HUES6 (cell line): ENCODE measurements at regions not wholly inside any gene's neighbourhood (a gene's known extent, or its start where the extent isn't known, plus 50 kb on each side); places are given as distances from the start of the nearest gene placed in this dataset.

Experiments
- H3K27ac ChIP-seq: 2 replicates; pipeline ENCODE4 v1.7.0; 2013; ENCODE audit warnings: low read depth, mild to moderate bottlenecking, low read length, inconsistent platforms
- H3K27me3 ChIP-seq: 2 replicates; pipeline ENCODE4 v1.6.1; 2013; ENCODE audit warnings: low read length; ENCODE audit not compliant: control insufficient read depth, insufficient read depth
- H3K36me3 ChIP-seq: 2 replicates; pipeline ENCODE4 v1.6.1; 2013; ENCODE audit warnings: low read length; ENCODE audit not compliant: control insufficient read depth, insufficient read depth
- H3K4me1 ChIP-seq: 2 replicates; pipeline ENCODE4 v1.6.1; 2013; ENCODE audit warnings: low read length; ENCODE audit not compliant: control insufficient read depth, insufficient read depth
- H3K4me3 ChIP-seq: 2 replicates; pipeline ENCODE4 v1.5.1; 2013; ENCODE audit warnings: low read depth, low read length
- H3K9ac ChIP-seq: one replicate; pipeline ENCODE4 v1.6.1; 2013; ENCODE audit warnings: mild to moderate bottlenecking, low read length
- H3K9me3 ChIP-seq: 2 replicates; pipeline ENCODE4 v1.6.1; 2013; ENCODE audit warnings: low read depth, low read length; ENCODE audit not compliant: control insufficient read depth, insufficient read depth

- H3K4me3 ChIP-seq = no peak overlapping the region
- no peaks in the 10 kb centered on the region for H3K4me1 ChIP-seq
- no peak overlapping the region for H3K27ac ChIP-seq
- H3K27me3 ChIP-seq = no peaks in the 10 kb centered on the region
- H3K36me3 ChIP-seq = no peaks in the 10 kb centered on the region
- no peaks in the 10 kb centered on the region for H3K9me3 ChIP-seq
- H3K9ac ChIP-seq = no peak overlapping the region
Measured at GRCh38 chr4:59848457-59848856, 1351.7 kb upstream of the ADGRL3 start.

- Histone ChIP-seq H3K36me3 (no peaks in the 10 kb centered on the region), H3K4me3 (no peak overlapping the region), H3K9ac (no peak overlapping the region), H3K9me3 (no peaks in the 10 kb centered on the region), H3K27me3 (no peaks in the 10 kb centered on the region), H3K27ac (no peak overlapping the region), H3K4me1 (no peaks in the 10 kb centered on the region)
Measured at GRCh38 chr4:59855630-59856352, 1344.3 kb upstream of the ADGRL3 start.

GRCh38 chr4:59869056-59869455, 1331.1 kb upstream of the ADGRL3 start:
- Histone ChIP-seq H3K4me1 (no peaks in the 10 kb centered on the region), H3K4me3 (no peak overlapping the region), H3K9ac (no peak overlapping the region), H3K27ac (no peak overlapping the region), H3K36me3 (no peaks in the 10 kb centered on the region), H3K9me3 (no peaks in the 10 kb centered on the region), H3K27me3 (no peaks in the 10 kb centered on the region)

DNA sequence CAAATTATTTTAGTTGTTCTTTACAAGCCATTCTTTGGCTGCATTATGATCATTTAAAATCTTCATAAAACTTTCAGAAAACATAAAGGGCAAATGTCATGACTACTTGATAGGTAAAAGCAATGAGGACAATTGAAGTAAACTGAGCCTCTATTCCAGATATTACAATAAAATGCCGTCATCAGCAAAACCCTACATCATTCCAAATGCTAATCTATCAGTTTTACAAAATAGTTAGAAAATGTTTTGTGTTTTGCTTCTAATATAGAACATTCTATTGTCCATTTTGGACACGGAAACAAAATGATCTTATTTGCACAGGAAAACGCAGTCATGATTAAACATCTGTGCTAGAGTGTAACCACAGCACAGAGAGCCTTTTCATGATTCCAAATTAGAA, 1330.6 kb upstream of the ADGRL3 start:
- Histone ChIP-seq H3K27ac (no peak overlapping the region), H3K4me1 (no peaks in the 10 kb centered on the region), H3K36me3 (no peaks in the 10 kb centered on the region), H3K9ac (no peak overlapping the region), H3K9me3 (no peaks in the 10 kb centered on the region), H3K4me3 (no peak overlapping the region), H3K27me3 (no peaks in the 10 kb centered on the region)

DNA sequence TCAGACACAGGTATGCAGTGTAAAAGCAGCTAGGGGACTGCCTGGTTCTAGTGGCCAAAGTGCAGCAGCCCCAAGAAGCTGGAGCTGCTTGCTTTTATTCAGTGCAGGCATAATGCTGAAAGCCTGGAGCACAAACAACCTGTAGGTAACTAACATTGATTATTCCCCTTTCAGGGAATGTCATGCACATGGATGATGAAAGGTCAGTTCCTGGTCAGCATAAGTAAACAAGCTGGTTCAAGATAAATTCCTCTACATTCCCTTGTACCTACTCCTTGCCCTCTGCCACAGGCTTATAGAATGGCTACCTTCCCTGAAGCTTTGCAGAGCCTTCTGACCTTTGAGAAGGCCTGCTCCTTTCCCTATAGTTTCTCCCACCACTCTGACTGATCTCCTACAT, 1318.5 kb upstream of the ADGRL3 start:
- Histone ChIP-seq H3K9ac (no peak overlapping the region), H3K9me3 (no peaks in the 10 kb centered on the region)

DNA sequence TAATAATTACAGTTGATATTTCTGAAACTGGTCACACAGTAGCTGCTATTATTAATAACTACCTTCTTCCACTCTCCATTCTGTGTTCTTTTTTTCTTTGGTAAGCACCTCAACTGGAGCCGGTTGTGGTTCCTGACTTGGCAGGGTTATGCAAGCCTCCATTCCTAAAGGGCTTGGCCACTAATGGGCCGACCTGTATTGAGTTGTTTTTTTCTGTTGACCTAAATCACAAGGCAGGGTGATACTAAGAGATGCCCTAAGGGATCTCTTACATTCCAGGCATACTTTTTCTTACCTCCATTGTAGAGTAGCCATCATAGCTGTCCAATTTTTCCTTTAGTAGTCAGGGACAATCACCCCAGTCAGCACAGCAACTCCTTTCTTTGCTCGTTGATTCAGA, 1295.8 kb upstream of the ADGRL3 start:
- H3K9me3 ChIP-seq = no peaks in the 10 kb centered on the region
- peaks cover 4% of the 10 kb centered on the region; the same call in 1 of the 2 replicates for H3K4me1 ChIP-seq
- H3K4me3 ChIP-seq = no peak overlapping the region
- H3K27me3 ChIP-seq = no peaks in the 10 kb centered on the region
- no peaks in the 10 kb centered on the region for H3K36me3 ChIP-seq
- H3K27ac ChIP-seq = no peak overlapping the region
- no peak overlapping the region for H3K9ac ChIP-seq

More for the DNA sequence above, 1318.5 kb upstream of the ADGRL3 start:
- Histone ChIP-seq H3K4me3 (no peak overlapping the region), H3K4me1 (no peaks in the 10 kb centered on the region), H3K36me3 (no peaks in the 10 kb centered on the region), H3K27me3 (no peaks in the 10 kb centered on the region), H3K27ac (no peak overlapping the region)

- no peaks in the 10 kb centered on the region for H3K27me3 ChIP-seq
- H3K27ac ChIP-seq = no peak overlapping the region
- H3K9me3 ChIP-seq = no peaks in the 10 kb centered on the region
- no peaks in the 10 kb centered on the region for H3K36me3 ChIP-seq
- H3K4me3 ChIP-seq = no peak overlapping the region
- no peak overlapping the region for H3K9ac ChIP-seq
- no peaks in the 10 kb centered on the region for H3K4me1 ChIP-seq
Measured at GRCh38 chr4:59920416-59920815, 1279.7 kb upstream of the ADGRL3 start.

DNA sequence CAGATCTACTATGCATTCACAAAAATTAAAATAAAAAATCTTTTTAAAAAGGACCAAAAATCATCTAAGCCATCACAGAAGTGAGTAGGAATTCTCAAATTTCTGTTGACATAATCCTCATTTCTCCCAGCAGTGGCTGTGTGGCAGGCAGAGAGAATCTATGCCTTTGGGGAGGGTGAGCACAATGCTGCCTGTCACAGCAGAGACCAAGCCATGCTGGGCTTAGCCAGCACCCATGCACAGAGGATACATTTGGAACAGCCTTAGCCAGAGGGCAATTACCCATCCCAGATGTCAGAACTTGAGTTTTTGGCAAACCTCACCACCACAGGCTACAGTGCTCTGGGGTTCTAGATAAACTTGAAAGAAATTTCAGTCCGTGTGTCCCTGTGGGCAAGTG, 1274.8 kb upstream of the ADGRL3 start:
- Histone ChIP-seq H3K36me3 (no peaks in the 10 kb centered on the region), H3K4me3 (no peak overlapping the region), H3K27me3 (no peaks in the 10 kb centered on the region), H3K27ac (no peak overlapping the region), H3K9me3 (no peaks in the 10 kb centered on the region), H3K4me1 (no peaks in the 10 kb centered on the region), H3K9ac (no peak overlapping the region)

DNA sequence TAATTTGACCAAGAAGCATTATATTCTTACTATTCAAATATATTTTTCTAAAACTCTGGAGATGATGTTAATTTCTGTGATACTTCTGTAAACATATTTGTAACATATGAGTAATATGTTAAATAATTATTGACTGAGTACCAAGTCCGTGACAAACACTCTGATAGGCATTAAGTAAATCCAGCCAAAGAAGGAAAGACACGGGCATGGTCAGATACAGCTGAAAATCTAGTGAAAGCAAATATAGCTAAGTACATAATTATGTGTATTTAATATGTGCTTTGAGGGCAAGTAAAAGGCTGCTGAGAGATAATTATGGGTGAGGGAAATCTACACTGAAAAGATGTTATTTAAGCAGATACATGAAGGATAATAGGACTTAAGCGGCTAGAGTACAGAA, 1263.6 kb upstream of the ADGRL3 start:
- Histone ChIP-seq H3K36me3 (no peaks in the 10 kb centered on the region), H3K9me3 (no peaks in the 10 kb centered on the region), H3K27ac (no peak overlapping the region), H3K4me3 (no peak overlapping the region), H3K9ac (no peak overlapping the region), H3K4me1 (no peaks in the 10 kb centered on the region), H3K27me3 (no peaks in the 10 kb centered on the region)

DNA sequence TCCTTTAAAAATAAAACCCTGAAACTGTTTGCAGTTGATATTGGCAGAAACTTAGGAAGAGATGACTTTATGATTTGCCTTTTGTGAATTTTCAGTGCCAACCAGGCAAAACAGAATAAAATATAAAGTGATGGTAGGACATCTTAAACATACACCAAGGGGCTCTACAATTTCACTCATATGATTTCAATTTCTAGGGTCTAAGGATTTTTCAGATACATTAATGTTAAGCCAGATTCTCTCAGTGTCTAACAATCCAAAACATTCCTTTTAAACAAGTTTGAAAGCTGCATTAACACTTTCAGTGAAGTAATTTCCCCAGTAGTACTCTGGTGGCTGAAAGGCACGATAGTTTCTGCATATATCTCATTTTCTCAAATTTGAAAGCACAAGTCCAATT, 1262.0 kb upstream of the ADGRL3 start:
- H3K4me3 ChIP-seq = no peak overlapping the region
- H3K36me3 ChIP-seq = no peaks in the 10 kb centered on the region
- H3K4me1 ChIP-seq = no peaks in the 10 kb centered on the region
- no peak overlapping the region for H3K27ac ChIP-seq
- no peak overlapping the region for H3K9ac ChIP-seq
- no peaks in the 10 kb centered on the region for H3K9me3 ChIP-seq
- H3K27me3 ChIP-seq = no peaks in the 10 kb centered on the region

- Histone ChIP-seq H3K27me3 (no peaks in the 10 kb centered on the region), H3K27ac (no peak overlapping the region), H3K4me1 (no peaks in the 10 kb centered on the region), H3K36me3 (no peaks in the 10 kb centered on the region), H3K9ac (no peak overlapping the region), H3K4me3 (no peak overlapping the region), H3K9me3 (no peaks in the 10 kb centered on the region)
Measured at GRCh38 chr4:59945277-59945676, 1254.8 kb upstream of the ADGRL3 start.
